ENCODE measurements at regions not wholly inside any gene's neighbourhood (a gene's known extent, or its start where the extent isn't known, plus 50 kb on each side); places are given as distances from the start of the nearest gene placed in this dataset.

GRCh38 chrX:97797076-97797475 is 913.4 kb downstream of the RPA4 start:
- H3K4me1 Mint-ChIP-seq (ENCODE audit: unreplicated experiment), result no peaks in the 10 kb centered on the region
- no peak for DNase-seq (ENCODE audit: extremely low spot score, unreplicated experiment)
- no peak for TF ChIP-seq CTCF (conservative IDR thresholded peaks at IDR 0.05)
- H3K27me3 Mint-ChIP-seq, result no peaks in the 10 kb centered on the region
- H3K4me3 Mint-ChIP-seq, result peak overlapping the region; percentile 18
- H3K9me3 Mint-ChIP-seq, result peaks cover 4% of the 10 kb centered on the region
- no peaks in the 10 kb centered on the region for H3K36me3 Mint-ChIP-seq
- H3K27ac Mint-ChIP-seq, result peak overlapping the region; percentile 50

- H3K4me3 Mint-ChIP-seq, result no peak overlapping the region
- DNase-seq (ENCODE audit: extremely low spot score, unreplicated experiment), result no peak
- H3K27ac Mint-ChIP-seq, result no peak overlapping the region
- no peaks in the 10 kb centered on the region for H3K27me3 Mint-ChIP-seq
- no peaks in the 10 kb centered on the region for H3K4me1 Mint-ChIP-seq (ENCODE audit: unreplicated experiment)
- TF ChIP-seq CTCF (conservative IDR thresholded peaks at IDR 0.05), result no peak
- no peaks in the 10 kb centered on the region for H3K36me3 Mint-ChIP-seq
- H3K9me3 Mint-ChIP-seq, result peaks cover 5% of the 10 kb centered on the region
Observed at GRCh38 chrX:97806238-97806637, 922.5 kb downstream of the RPA4 start.

GRCh38 chrX:97806946-97807345 is 923.2 kb downstream of the RPA4 start:
- Mint-ChIP-seq H3K27ac (no peak overlapping the region), H3K4me1 (ENCODE audit: unreplicated experiment) (no peaks in the 10 kb centered on the region), H3K9me3 (peaks cover 5% of the 10 kb centered on the region), H3K36me3 (no peaks in the 10 kb centered on the region), H3K27me3 (no peaks in the 10 kb centered on the region), H3K4me3 (no peak overlapping the region)
- no peak for DNase-seq (ENCODE audit: extremely low spot score, unreplicated experiment)
- no peak for TF ChIP-seq CTCF (conservative IDR thresholded peaks at IDR 0.05)

GRCh38 chrX:97820170-97820569 is 936.5 kb downstream of the RPA4 start:
- no peak overlapping the region for H3K4me3 Mint-ChIP-seq
- no peaks in the 10 kb centered on the region for H3K4me1 Mint-ChIP-seq (ENCODE audit: unreplicated experiment)
- TF ChIP-seq CTCF (conservative IDR thresholded peaks at IDR 0.05), result no peak
- no peaks in the 10 kb centered on the region for H3K9me3 Mint-ChIP-seq
- no peak overlapping the region for H3K27ac Mint-ChIP-seq
- DNase-seq (ENCODE audit: extremely low spot score, unreplicated experiment), result no peak
- H3K27me3 Mint-ChIP-seq, result no peaks in the 10 kb centered on the region
- no peaks in the 10 kb centered on the region for H3K36me3 Mint-ChIP-seq

- no peak overlapping the region for H3K4me3 Mint-ChIP-seq
- no peak overlapping the region for H3K27ac Mint-ChIP-seq
- H3K9me3 Mint-ChIP-seq, result no peaks in the 10 kb centered on the region
- TF ChIP-seq CTCF (conservative IDR thresholded peaks at IDR 0.05), result no peak
- H3K27me3 Mint-ChIP-seq, result no peaks in the 10 kb centered on the region
- no peaks in the 10 kb centered on the region for H3K36me3 Mint-ChIP-seq
- DNase-seq (ENCODE audit: extremely low spot score, unreplicated experiment), result no peak
- no peaks in the 10 kb centered on the region for H3K4me1 Mint-ChIP-seq (ENCODE audit: unreplicated experiment)
Observed at GRCh38 chrX:97828471-97828870, 944.8 kb downstream of the RPA4 start.

- H3K4me1 Mint-ChIP-seq (ENCODE audit: unreplicated experiment), result no peaks in the 10 kb centered on the region
- no peak for DNase-seq (ENCODE audit: extremely low spot score, unreplicated experiment)
- no peak for TF ChIP-seq CTCF (conservative IDR thresholded peaks at IDR 0.05)
- H3K9me3 Mint-ChIP-seq, result peaks cover 5% of the 10 kb centered on the region
- H3K27ac Mint-ChIP-seq, result no peak overlapping the region
- H3K36me3 Mint-ChIP-seq, result no peaks in the 10 kb centered on the region
- no peak overlapping the region for H3K4me3 Mint-ChIP-seq
- peaks cover 3% of the 10 kb centered on the region for H3K27me3 Mint-ChIP-seq
Observed at GRCh38 chrX:97835969-97836368, 952.3 kb downstream of the RPA4 start.

Data from type B pancreatic cell (in vitro differentiated cells).